LNCAP (cell line): ENCODE measurements at regions not wholly inside any gene's neighbourhood (a gene's known extent, or its start where the extent isn't known, plus 50 kb on each side); places are given as distances from the start of the nearest gene placed in this dataset.

Experiments
- TF ChIP-seq, protein P1 (sequence below): fragments of 450-650 bp; IDR thresholded peaks from 2 replicates; pipeline ENCODE4 v1.5.1; 2017; ENCODE audit warnings: mild to moderate bottlenecking

- TF ChIP-seq, protein P1, sequence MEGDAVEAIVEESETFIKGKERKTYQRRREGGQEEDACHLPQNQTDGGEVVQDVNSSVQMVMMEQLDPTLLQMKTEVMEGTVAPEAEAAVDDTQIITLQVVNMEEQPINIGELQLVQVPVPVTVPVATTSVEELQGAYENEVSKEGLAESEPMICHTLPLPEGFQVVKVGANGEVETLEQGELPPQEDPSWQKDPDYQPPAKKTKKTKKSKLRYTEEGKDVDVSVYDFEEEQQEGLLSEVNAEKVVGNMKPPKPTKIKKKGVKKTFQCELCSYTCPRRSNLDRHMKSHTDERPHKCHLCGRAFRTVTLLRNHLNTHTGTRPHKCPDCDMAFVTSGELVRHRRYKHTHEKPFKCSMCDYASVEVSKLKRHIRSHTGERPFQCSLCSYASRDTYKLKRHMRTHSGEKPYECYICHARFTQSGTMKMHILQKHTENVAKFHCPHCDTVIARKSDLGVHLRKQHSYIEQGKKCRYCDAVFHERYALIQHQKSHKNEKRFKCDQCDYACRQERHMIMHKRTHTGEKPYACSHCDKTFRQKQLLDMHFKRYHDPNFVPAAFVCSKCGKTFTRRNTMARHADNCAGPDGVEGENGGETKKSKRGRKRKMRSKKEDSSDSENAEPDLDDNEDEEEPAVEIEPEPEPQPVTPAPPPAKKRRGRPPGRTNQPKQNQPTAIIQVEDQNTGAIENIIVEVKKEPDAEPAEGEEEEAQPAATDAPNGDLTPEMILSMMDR: no peak
Measured at GRCh38 chr5:61734966-61735365, 402.9 kb downstream of the ZSWIM6 start.

DNA sequence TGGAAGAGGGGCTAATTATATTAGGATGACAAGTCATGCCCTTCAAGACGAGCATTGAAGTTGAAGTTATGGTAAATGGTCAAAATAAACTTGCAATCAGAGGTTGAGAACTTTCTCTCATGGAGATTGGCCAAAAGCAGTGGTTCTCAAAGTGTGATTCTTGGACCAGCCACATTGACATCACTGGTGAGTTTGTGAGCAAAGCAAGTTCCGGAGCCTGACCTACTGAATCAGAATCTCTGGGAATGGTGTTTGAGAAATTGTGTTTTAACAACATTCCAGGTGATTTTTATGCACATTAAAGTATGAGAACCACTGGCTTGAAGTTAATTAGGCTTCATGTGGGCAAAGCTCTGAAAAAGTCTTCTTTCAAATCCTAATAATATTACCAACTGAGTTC lies 403.5 kb downstream of the ZSWIM6 start:
- TF ChIP-seq, protein P1: no peak

DNA sequence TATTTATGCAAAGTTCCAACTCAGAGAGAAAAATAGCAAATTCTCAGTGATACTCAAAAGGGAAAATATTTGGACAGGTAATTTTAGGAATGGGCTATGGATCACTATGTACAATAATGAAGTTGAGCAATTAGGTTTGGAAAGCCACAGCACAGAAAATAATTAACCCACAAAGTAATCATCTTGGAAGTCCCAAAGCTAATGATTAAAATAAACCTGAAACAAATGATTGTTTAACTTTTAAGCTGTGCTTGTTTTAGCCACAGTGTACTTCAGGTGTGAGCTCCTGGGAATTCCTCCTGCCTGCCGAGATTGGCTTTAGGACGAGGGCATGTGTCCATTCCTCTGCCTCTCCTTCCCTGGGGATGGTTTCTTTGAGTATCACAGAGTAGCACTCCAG lies 403.9 kb downstream of the ZSWIM6 start:
- TF ChIP-seq, protein P1: no peak

- TF ChIP-seq, protein P1: no peak
Measured at GRCh38 chr5:61737301-61737963, 405.4 kb downstream of the ZSWIM6 start.

GRCh38 chr5:61737964-61738340 lies 405.9 kb downstream of the ZSWIM6 start:
- TF ChIP-seq, protein P1: no peak

DNA sequence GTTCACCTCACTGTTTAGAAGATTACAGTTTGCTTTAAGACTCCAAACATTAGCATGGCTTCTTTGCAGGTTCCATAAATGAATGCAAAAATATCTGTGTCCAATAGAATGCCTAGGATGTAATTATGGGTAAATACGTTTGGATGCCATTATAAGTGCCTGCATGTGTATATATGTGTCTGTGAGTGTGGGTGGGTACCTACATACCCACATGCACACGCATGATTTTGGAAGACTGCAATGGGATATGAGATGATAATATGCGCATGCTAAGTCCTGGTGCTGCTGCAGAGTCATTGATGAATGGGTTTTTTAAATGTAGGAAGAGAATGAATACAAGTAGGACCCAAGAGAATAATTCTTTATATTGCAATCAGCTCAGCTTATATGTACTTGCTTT lies 406.4 kb downstream of the ZSWIM6 start:
- TF ChIP-seq, protein P1: no peak

DNA sequence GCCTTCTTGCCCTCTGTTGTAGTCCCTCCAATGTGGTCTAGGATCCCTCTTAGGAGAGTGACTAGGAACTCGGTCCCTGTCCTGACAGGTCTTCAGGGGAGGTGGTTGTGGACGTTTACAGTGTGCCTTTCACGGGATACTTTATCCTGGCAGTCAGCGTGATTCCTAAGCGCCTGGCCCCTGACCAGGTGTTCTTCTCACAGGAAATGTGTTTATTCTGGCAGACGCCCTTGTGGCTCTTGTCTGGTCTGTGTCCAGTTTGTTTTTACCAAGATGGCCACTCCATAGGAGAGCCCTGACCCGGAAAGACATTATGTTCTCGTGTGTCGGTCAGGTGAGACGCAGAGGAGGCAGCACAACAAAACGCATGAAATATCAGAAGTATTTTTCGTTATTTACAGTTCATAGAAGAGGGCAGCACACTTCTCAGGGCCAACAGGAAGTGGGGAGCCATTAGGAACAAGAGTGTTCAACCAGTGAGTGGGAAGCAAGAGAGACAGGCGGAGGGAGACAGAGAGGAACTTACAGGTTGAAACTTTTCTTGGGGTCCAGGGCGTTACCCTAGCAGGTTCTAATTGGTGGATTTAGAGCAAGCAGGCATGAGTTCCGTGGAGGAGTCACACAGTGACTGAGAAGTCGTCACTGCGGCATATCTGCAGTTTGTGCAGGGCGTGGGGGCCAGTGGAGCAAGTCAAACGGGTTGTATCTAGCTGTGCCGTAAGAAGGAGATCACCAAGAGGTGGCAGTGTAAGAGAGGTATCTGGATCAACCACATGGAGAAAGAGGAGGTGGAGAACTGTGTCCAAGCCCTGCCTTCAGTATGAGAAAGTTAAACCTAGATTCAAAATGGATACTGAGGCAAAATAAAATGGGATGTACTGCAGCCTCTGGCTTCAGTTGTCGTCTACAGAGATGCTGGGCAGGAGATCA lies 412.9 kb downstream of the ZSWIM6 start:
- TF ChIP-seq, protein P1: 0 out of 2 replicates have a peak, but pooled peaks have one; percentile 10
